LNCAP (cell line): ENCODE measurements at regions not wholly inside any gene's neighbourhood (a gene's known extent, or its start where the extent isn't known, plus 50 kb on each side); places are given as distances from the start of the nearest gene placed in this dataset.

ENCODE experiments used
- CTCF ChIP-seq: fragments of 450-650 bp; IDR thresholded peaks from 2 replicates; pipeline ENCODE4 v1.5.1; 2017; ENCODE audit warnings: mild to moderate bottlenecking

DNA sequence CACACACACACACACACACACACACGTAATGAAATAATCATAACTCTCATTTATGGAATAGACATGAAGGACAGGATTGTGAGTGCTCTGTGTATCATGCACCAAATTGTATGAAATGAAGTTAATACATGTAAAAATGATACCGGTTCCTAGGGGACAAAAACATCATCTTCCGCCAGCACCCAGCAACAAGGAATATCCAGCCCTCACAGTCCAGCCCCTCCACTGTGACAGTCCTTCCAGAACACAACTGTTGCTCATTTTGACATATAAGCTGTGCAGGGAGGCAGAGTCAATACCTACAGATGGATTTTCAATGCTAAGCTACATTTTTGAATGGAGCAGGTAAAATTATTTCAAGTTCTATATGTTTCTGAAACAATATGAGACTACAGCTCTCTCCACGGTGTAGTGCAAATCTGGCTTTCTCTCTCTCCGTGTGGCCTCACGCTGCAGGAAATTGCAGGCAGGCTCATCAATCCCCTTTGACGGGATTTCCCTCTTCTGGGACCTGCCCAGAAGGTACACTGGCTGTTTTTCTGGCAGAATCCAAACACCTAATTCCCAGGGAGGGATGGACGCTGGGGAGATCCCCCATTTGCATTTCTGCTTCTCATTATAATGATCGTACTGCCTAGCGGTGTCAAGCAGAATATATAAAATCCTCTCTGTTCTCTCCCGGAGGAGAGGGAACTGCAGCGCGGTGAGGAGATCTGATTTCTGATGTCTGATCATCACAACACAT is 494.0 kb downstream of the LIG4 start:
- no peak for TF ChIP-seq CTCF

GRCh38 chr13:107716741-107717140 is 498.6 kb downstream of the LIG4 start:
- TF ChIP-seq CTCF = no peak

GRCh38 chr13:107716241-107716640 is 499.1 kb downstream of the LIG4 start:
- TF ChIP-seq CTCF = no peak

DNA sequence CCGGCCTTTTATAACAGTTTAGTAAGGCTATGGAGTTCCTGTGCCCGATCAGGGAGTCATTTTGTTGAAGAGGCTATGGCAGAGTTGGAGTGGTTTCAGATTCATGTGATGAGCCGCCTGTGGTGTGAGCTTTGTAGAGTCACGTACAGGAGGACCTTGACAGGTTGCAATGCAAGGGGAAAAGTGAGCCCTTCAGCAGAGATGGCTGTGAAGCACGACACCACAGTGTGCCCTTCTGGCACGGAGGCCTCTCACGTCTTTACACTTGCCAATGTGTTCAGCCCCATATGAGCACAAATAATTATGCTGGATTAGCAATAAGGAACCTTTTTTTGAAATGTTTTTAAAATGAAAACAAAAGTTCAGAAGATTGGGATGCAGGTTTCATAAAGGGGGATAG is 499.8 kb downstream of the LIG4 start:
- TF ChIP-seq CTCF = no peak

DNA sequence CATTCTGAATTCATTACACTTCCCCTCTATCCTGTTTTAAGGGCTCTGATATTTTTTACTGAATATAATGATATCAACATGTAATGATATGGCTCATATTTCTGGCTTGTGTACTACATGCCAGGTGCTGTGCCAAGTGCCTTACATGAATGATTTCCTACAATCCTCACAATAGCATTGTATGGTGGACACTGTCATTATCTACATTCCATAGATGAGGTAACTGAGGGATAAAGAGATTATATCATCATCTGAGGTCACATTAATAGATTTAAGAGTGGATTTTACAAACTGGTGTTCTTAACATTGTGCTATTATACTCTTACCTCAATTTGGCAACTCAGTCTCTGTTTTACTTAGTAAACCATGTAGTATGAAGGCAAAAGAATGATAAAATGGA is 502.0 kb downstream of the LIG4 start:
- TF ChIP-seq CTCF = no peak

DNA sequence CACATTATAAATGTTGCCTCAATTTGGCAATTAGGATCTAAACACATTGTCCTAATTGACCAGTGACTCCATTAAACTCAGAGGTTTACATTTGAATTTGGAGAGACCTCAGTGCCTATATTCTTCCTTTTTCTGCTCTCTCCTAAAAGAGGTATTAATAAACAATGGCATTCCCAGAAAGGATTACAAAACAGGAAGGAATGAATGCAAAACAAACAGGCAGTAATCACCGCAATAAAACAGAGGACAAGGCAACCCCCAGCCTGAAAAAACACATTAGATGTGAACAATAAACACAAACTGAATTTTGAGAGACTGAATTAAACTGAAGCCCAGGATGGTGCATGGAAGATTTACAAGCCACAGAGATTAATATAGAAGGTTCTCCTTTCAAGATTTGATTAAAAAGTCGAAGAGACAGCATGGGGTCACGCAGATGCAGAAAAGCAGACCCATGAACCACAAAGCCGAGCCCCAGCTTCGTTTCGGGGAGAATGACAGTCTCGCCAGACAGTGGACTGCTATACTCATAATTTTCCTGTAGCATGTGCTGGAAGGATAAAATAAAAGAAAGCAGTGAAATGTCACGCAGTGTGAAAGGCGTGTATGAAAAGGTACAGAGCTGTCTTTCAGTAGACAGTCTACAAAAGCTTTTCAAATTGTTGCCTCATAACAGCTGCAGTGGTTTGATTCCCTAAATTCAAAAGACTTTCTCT is 503.0 kb downstream of the LIG4 start:
- TF ChIP-seq CTCF = no peak

- TF ChIP-seq CTCF = no peak
Measured at GRCh38 chr13:107690181-107690580, 525.2 kb downstream of the LIG4 start.
